PC-3 (cell line): ENCODE measurements at regions not wholly inside any gene's neighbourhood (a gene's known extent, or its start where the extent isn't known, plus 50 kb on each side); places are given as distances from the start of the nearest gene placed in this dataset.

Source experiments
- ATAC-seq: fragments of 200-7000 bp; cut with Tn5 transposase; 2 replicates; pipeline ENCODE4 v1.9.1; 2020; ENCODE audit warnings: mild to moderate bottlenecking, moderate library complexity
- BruUV-seq: library from RNA; stranded (reverse); fragments of 400-500 nt; replicated peaks from 2 replicates; lab custom pipeline; 2021; lab: Mats Ljungman, UMichigan
- CTCF ChIA-PET: fragments of 300-600 bp; sonication (Branson Sonifier 250); formaldehyde crosslinking; loops from one replicate; lab custom pipeline; 2022; ENCODE audit warnings: antibody characterized with exemption; lab: Charles Lee
- POLR2A ChIA-PET: fragments of 300-600 bp; sonication (Branson Sonifier 250); formaldehyde crosslinking; loops from one replicate; lab custom pipeline; 2022; ENCODE audit warnings: antibody characterized with exemption; ENCODE audit not compliant: unreplicated experiment; lab: Charles Lee
- DNase-seq: peaks from one replicate; pipeline ENCODE4 v3.0.0-alpha.2; 2015
- H2AFZ ChIP-seq: fragments of 300-600 bp; sonication (generic); 2 replicates; pipeline ENCODE4 v1.6.0; 2016; ENCODE audit warnings: antibody characterized with exemption, low read length
- H3F3A ChIP-seq: fragments of 300-600 bp; sonication (generic); one replicate; pipeline ENCODE4 v1.6.0; 2017; ENCODE audit warnings: antibody characterized with exemption, low read length, control low read depth, mild to moderate bottlenecking; ENCODE audit not compliant: unreplicated experiment
- H3K27ac ChIP-seq: fragments of 300-600 bp; sonication (generic); 2 replicates; pipeline ENCODE4 v1.5.1; 2016; ENCODE audit warnings: mild to moderate bottlenecking, low read length
- H3K27me3 ChIP-seq: fragments of 300-600 bp; sonication (generic); 2 replicates; pipeline ENCODE4 v1.6.1; 2016; ENCODE audit warnings: low read length, mixed read lengths
- H3K36me3 ChIP-seq: fragments of 300-600 bp; sonication (generic); 2 replicates; pipeline ENCODE4 v1.6.1; 2016; ENCODE audit warnings: low read depth, mixed run types, low read length, mixed read lengths
- H3K4me1 ChIP-seq: fragments of 300-600 bp; sonication (generic); 2 replicates; pipeline ENCODE4 v1.5.1; 2016; ENCODE audit warnings: low read length; ENCODE audit not compliant: insufficient read depth
- H3K4me2 ChIP-seq: fragments of 300-600 bp; sonication (generic); 2 replicates; pipeline ENCODE4 v1.6.0; 2016; ENCODE audit warnings: low read length
- H3K4me3 ChIP-seq: fragments of 300-600 bp; sonication (generic); 2 replicates; pipeline ENCODE4 v1.5.1; 2016; ENCODE audit warnings: mild to moderate bottlenecking, low read length, mixed read lengths
- H3K79me2 ChIP-seq: fragments of 300-600 bp; sonication (generic); 2 replicates; pipeline ENCODE4 v1.6.1; 2017; ENCODE audit warnings: low read length, mixed read lengths
- H3K9ac ChIP-seq: fragments of 300-600 bp; sonication (generic); 2 replicates; pipeline ENCODE4 v1.6.0; 2016; ENCODE audit warnings: mild to moderate bottlenecking, low read length
- H3K9me2 ChIP-seq: fragments of 300-600 bp; sonication (generic); replicated peaks from 2 replicates; pipeline ENCODE4 v1.6.1; 2016; ENCODE audit warnings: mixed run types, low read length, mixed read lengths
- H3K9me3 ChIP-seq: fragments of 300-600 bp; sonication (generic); 2 replicates; pipeline ENCODE4 v1.6.1; 2016; ENCODE audit warnings: low read length, mixed read lengths
- H4K20me1 ChIP-seq: fragments of 300-600 bp; sonication (generic); 2 replicates; pipeline ENCODE4 v1.6.1; 2016; ENCODE audit warnings: low read length, mixed read lengths
- EZH2 ChIP-seq: fragments of 300-600 bp; sonication (generic); IDR thresholded peaks from one replicate; pipeline ENCODE4 v1.6.1; 2017; ENCODE audit warnings: antibody characterized with exemption, mild to moderate bottlenecking, low read length; ENCODE audit not compliant: unreplicated experiment
- EZH2phosphoT487 ChIP-seq: fragments of 300-600 bp; sonication (generic); IDR thresholded peaks from 2 replicates; pipeline ENCODE4 v1.6.1; 2018; ENCODE audit warnings: mild to moderate bottlenecking, antibody characterized with exemption, low read length, borderline replicate concordance
- intact Hi-C: fragments of 100-400 bp; cut with micrococcal nuclease; formaldehyde crosslinking; loops from 2 replicates; pipeline ENCODE4 v1.9.0; 2023
- TF ChIP-seq, protein P1 (sequence below): fragments of 300-600 bp; sonication (generic); conservative IDR thresholded peaks from 2 replicates; pipeline ENCODE4 v1.5.1; 2017; ENCODE audit warnings: antibody characterized with exemption, low read depth, mild to moderate bottlenecking, low read length

DNA sequence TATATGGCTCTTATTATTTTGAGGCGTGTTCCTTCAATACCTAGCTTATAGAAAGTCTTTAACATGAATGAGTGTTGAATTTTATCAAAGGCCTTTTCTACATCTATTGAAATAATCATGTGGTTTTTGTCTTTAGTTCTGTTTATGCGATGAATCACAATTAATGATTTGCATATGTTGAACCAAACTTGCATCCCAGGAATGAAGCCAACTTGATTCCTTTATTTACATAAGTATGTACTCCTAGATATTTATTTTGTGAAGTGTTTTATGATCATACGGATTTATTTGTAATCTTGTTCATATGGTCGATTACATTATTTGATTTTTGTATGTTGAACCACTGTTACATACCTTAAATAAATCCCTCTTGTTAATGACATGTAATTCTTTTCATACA lies 244.3 kb upstream of the KCND2 start:
- H2AFZ ChIP-seq, result no peak overlapping the region
- H3K9ac ChIP-seq, result no peak overlapping the region
- H3F3A ChIP-seq, result no peaks in the 10 kb centered on the region
- ATAC-seq, result no peak
- no TSS peak for BruUV-seq
- no peaks in the 10 kb centered on the region for H3K79me2 ChIP-seq
- intact Hi-C loops, result no loop called here
- TF ChIP-seq, protein P1, sequence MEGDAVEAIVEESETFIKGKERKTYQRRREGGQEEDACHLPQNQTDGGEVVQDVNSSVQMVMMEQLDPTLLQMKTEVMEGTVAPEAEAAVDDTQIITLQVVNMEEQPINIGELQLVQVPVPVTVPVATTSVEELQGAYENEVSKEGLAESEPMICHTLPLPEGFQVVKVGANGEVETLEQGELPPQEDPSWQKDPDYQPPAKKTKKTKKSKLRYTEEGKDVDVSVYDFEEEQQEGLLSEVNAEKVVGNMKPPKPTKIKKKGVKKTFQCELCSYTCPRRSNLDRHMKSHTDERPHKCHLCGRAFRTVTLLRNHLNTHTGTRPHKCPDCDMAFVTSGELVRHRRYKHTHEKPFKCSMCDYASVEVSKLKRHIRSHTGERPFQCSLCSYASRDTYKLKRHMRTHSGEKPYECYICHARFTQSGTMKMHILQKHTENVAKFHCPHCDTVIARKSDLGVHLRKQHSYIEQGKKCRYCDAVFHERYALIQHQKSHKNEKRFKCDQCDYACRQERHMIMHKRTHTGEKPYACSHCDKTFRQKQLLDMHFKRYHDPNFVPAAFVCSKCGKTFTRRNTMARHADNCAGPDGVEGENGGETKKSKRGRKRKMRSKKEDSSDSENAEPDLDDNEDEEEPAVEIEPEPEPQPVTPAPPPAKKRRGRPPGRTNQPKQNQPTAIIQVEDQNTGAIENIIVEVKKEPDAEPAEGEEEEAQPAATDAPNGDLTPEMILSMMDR, result no peak
- TF ChIP-seq EZH2phosphoT487, result no peak
- no peak for TF ChIP-seq EZH2
- no peaks in the 10 kb centered on the region for H3K4me1 ChIP-seq
- H3K9me3 ChIP-seq, result no peaks in the 10 kb centered on the region
- H3K27me3 ChIP-seq, result no peaks in the 10 kb centered on the region
- H3K27ac ChIP-seq, result no peak overlapping the region
- H4K20me1 ChIP-seq, result no peaks in the 10 kb centered on the region
- H3K36me3 ChIP-seq, result no peaks in the 10 kb centered on the region
- POLR2A ChIA-PET, result no interaction called here
- H3K9me2 ChIP-seq, result no peaks in the 10 kb centered on the region
- peak; percentile 3 for DNase-seq
- CTCF ChIA-PET, result no interaction called here
- H3K4me3 ChIP-seq, result no peak overlapping the region
- H3K4me2 ChIP-seq, result no peak overlapping the region

DNA sequence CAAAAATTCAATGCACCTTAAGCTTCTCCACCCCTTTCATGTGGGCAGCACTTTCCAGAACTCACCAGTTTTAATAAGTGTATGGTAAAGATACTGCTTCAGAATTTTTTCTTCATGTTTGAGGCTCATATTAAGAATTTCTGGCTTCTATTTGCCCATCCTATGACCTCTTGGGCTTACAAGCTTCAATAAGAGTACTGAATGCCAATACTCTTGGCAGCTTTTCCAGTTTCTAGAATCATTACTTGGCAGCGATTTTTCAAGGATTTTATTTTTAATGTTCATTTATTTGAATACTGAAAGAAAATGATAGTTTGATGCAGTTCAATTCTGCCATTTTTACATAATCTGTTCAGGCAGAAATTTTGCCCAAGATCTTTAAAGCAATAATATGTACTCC lies 242.1 kb upstream of the KCND2 start:
- ChIA-PET CTCF (no interaction called here), POLR2A (no interaction called here)
- H4K20me1 ChIP-seq, result no peaks in the 10 kb centered on the region
- H3K4me1 ChIP-seq, result no peaks in the 10 kb centered on the region
- BruUV-seq, result no TSS peak
- no peak overlapping the region for H3K4me3 ChIP-seq
- H3K36me3 ChIP-seq, result no peaks in the 10 kb centered on the region
- intact Hi-C loops, result no loop called here
- H2AFZ ChIP-seq, result no peak overlapping the region
- DNase-seq (no peak), ATAC-seq (no peak)
- no peak overlapping the region for H3K9ac ChIP-seq
- TF ChIP-seq EZH2, result no peak
- TF ChIP-seq, protein P1, result no peak
- no peak for TF ChIP-seq EZH2phosphoT487
- H3K9me3 ChIP-seq, result no peaks in the 10 kb centered on the region
- H3F3A ChIP-seq, result no peaks in the 10 kb centered on the region
- H3K27ac ChIP-seq, result no peak overlapping the region
- no peaks in the 10 kb centered on the region for H3K79me2 ChIP-seq
- no peaks in the 10 kb centered on the region for H3K9me2 ChIP-seq
- no peak overlapping the region for H3K4me2 ChIP-seq
- no peaks in the 10 kb centered on the region for H3K27me3 ChIP-seq

DNA sequence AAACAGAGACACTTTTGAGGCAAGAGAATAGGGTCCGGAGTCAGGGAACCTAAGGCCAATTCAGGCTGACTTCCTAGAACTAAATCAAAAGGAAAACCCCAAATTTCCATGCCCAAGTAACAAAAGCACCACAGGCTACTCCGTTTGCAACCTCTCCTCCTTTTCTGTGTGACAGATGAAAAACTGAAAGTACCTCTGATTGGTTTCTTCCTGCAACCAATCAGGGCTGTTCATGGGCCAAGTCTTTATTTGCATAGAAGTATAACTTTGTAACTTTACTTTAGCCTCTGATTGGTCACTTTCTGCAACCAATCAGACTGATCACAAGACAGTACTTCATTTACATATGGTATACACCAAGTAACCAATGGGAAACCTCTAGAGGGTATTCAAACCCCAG lies 239.9 kb upstream of the KCND2 start:
- Histone ChIP-seq H3K9ac (no peak overlapping the region), H3K79me2 (no peaks in the 10 kb centered on the region), H3K9me3 (no peaks in the 10 kb centered on the region), H3K4me3 (no peak overlapping the region), H3K4me1 (no peaks in the 10 kb centered on the region), H3K9me2 (no peaks in the 10 kb centered on the region), H3K36me3 (no peaks in the 10 kb centered on the region), H2AFZ (peak overlapping the region; percentile 64; the same call in 1 of the 2 replicates), H3F3A (no peaks in the 10 kb centered on the region), H4K20me1 (no peaks in the 10 kb centered on the region), H3K27me3 (no peaks in the 10 kb centered on the region), H3K27ac (no peak overlapping the region), H3K4me2 (no peak overlapping the region)
- TF ChIP-seq EZH2phosphoT487, result no peak
- TF ChIP-seq, protein P1, result no peak
- no peak for TF ChIP-seq EZH2
- intact Hi-C loops, result no loop called here
- no peak for ATAC-seq
- POLR2A ChIA-PET, result no interaction called here
- DNase-seq, result peak; percentile 7
- CTCF ChIA-PET, result no interaction called here
- no TSS peak for BruUV-seq
